Endothelial cell of umbilical vein (primary cell): ENCODE measurements at regions not wholly inside any gene's neighbourhood (a gene's known extent, or its start where the extent isn't known, plus 50 kb on each side); places are given as distances from the start of the nearest gene placed in this dataset.

Experiments used
- BruUV-seq: library from RNA; stranded (reverse); fragments of 400-500 nt; replicated peaks from 2 replicates; lab custom pipeline; 2021; lab: Mats Ljungman, UMichigan
- CTCF ChIA-PET: fragments of 300-600, 350-600 bp; sonication (Branson Sonifier 250); formaldehyde crosslinking; loops from one replicate; lab custom pipeline; 2021; ENCODE audit warnings: antibody characterized with exemption, inconsistent platforms; lab: Charles Lee
- POLR2A ChIA-PET: fragments of 300-600, 350-600 bp; sonication (Branson Sonifier 250); formaldehyde crosslinking; loops from one replicate; lab custom pipeline; 2021; ENCODE audit warnings: antibody characterized with exemption, inconsistent platforms; lab: Charles Lee
- DNase-seq: peaks from one replicate; pipeline ENCODE4 v3.0.0-alpha.2; 2011; ENCODE audit warnings: low read depth, low spot score
- FAIRE-seq: peaks from 2 replicates; lab custom pipeline; 2011; peaks lifted over from hg19 to GRCh38; lab: Jason Lieb, UNC
- H2AFZ ChIP-seq: 2 replicates; pipeline ENCODE4 v1.6.0; 2012; ENCODE audit warnings: low read depth, low read length, control low read depth, inconsistent platforms
- H3K27ac ChIP-seq: 2 replicates; pipeline ENCODE4 v1.5.1; 2011; ENCODE audit warnings: low read depth, mild to moderate bottlenecking, control low read depth, low read length, moderate library complexity; ENCODE audit not compliant: insufficient read depth
- H3K27me3 ChIP-seq, 2 experiments: 2 replicates each; pipeline versions ENCODE4 v1.6.0 to v1.6.1; 2011; ENCODE audit warnings: low read length in 2 of 2, mixed read lengths in 1 of 2; ENCODE audit not compliant: control insufficient read depth in 2 of 2, insufficient read depth in 2 of 2
- H3K36me3 ChIP-seq, 2 experiments: 2 replicates in 1 of 2; 3 replicates in 1 of 2; pipeline ENCODE4 v1.5.1; 2011; ENCODE audit warnings: low read length in 2 of 2, mild to moderate bottlenecking in 1 of 2, moderate library complexity in 1 of 2; ENCODE audit not compliant: control insufficient read depth in 2 of 2, insufficient read depth in 2 of 2; ENCODE audit errors: extremely low read depth in 1 of 2
- H3K4me1 ChIP-seq: 3 replicates; pipeline ENCODE4 v1.5.1; 2011; ENCODE audit warnings: mild to moderate bottlenecking, low read length; ENCODE audit not compliant: control insufficient read depth, insufficient read depth; ENCODE audit errors: extremely low read depth
- H3K4me2 ChIP-seq: 2 replicates; pipeline ENCODE4 v1.6.1; 2011; ENCODE audit warnings: low read length, control low read depth, mixed read lengths; ENCODE audit not compliant: insufficient read depth
- H3K4me3 ChIP-seq, 3 experiments: fragments of 200-600 bp in 1 of 3; sonication (generic), shearing (Covaris generic) in 1 of 3; replicated peaks in 1 of 3; 2 replicates each; pipeline ENCODE4 v1.5.1; 2011 to 2016; ENCODE audit warnings: control low read depth in 3 of 3, low read length in 3 of 3, mild to moderate bottlenecking in 2 of 3, inconsistent platforms in 1 of 3, low read depth in 1 of 3, moderate library complexity in 1 of 3; ENCODE audit not compliant: insufficient read depth in 1 of 3
- H3K79me2 ChIP-seq: 2 replicates; pipeline ENCODE4 v1.6.0; 2012; ENCODE audit warnings: low read length, inconsistent platforms; ENCODE audit not compliant: control insufficient read depth, insufficient read depth
- H3K9ac ChIP-seq: replicated peaks from 2 replicates; pipeline ENCODE3; 2011; ENCODE audit warnings: low read length, control low read depth; ENCODE audit not compliant: insufficient read depth; ENCODE audit errors: extremely low read depth
- H3K9me1 ChIP-seq: replicated peaks from 3 replicates; pipeline ENCODE4 v1.6.0; 2011; ENCODE audit warnings: mild to moderate bottlenecking, low read length; ENCODE audit not compliant: control insufficient read depth, insufficient read depth; ENCODE audit errors: extremely low read depth
- H3K9me3 ChIP-seq: replicated peaks from 2 replicates; pipeline ENCODE4 v1.5.1; 2012; ENCODE audit warnings: low read length, inconsistent platforms; ENCODE audit not compliant: control insufficient read depth, insufficient read depth
- H4K20me1 ChIP-seq: replicated peaks from 2 replicates; pipeline ENCODE3; 2011; ENCODE audit warnings: mild to moderate bottlenecking, low read length; ENCODE audit not compliant: control insufficient read depth, insufficient read depth; ENCODE audit errors: extremely low read depth
- EZH2 ChIP-seq: IDR thresholded peaks from 2 replicates; pipeline ENCODE4 v1.6.1; 2012; ENCODE audit warnings: borderline replicate concordance, low read depth, mild to moderate bottlenecking, moderate library complexity, low read length, inconsistent platforms; ENCODE audit not compliant: severe bottlenecking
- FOS ChIP-seq: IDR thresholded peaks from 2 replicates; pipeline ENCODE4 v1.6.1; 2011; ENCODE audit warnings: mild to moderate bottlenecking, low read length, moderate library complexity, borderline replicate concordance; ENCODE audit not compliant: insufficient read depth
- GATA2 ChIP-seq: IDR thresholded peaks from 2 replicates; pipeline ENCODE4 v1.7.0; 2011; ENCODE audit warnings: low read depth, mild to moderate bottlenecking, moderate library complexity, mixed read lengths, low read length; ENCODE audit not compliant: insufficient read length, insufficient read depth
- JUN ChIP-seq: IDR thresholded peaks from 2 replicates; pipeline ENCODE4 v1.6.1; 2011; ENCODE audit warnings: borderline replicate concordance, low read depth; ENCODE audit not compliant: insufficient read length, insufficient read depth
- MYC ChIP-seq: IDR thresholded peaks from one replicate; pipeline ENCODE4 v1.6.1; 2011; ENCODE audit warnings: mild to moderate bottlenecking, low read depth, low read length
- POLR2A ChIP-seq: IDR thresholded peaks from 2 replicates; pipeline ENCODE4 v1.6.1; 2012; ENCODE audit warnings: low read depth, mild to moderate bottlenecking, control low read depth, low read length
- POLR2AphosphoS5 ChIP-seq: IDR thresholded peaks from 2 replicates; pipeline ENCODE4 v1.6.1; 2012; ENCODE audit warnings: low read depth, mild to moderate bottlenecking, control low read depth, low read length, moderate library complexity; ENCODE audit not compliant: insufficient read depth
- dilution Hi-C: fragments of 300-500 bp; cut with MboI; formaldehyde crosslinking; loops from one replicate; pipeline ENCODE4 v1.15.0; 2019; ENCODE audit warnings: low sequenced_read_pairs; ENCODE audit not compliant: extremely low pct_ligation_motif_present
- intact Hi-C: fragments of 100-400 bp; cut with micrococcal nuclease; formaldehyde crosslinking; loops from one replicate; pipeline ENCODE4 v1.10.0; 2022
- TF ChIP-seq, protein P1 (sequence below): IDR thresholded peaks from 2 replicates; pipeline ENCODE4 v1.6.1; 2011; ENCODE audit not compliant: insufficient read depth, insufficient read length
- TF ChIP-seq, protein P2 (sequence below), 2 donors: IDR thresholded peaks; 1 replicate in 1 of 2; 2 replicates in 1 of 2; pipeline ENCODE4 v1.5.1; 2011; ENCODE audit warnings: low read length in 2 of 2, mild to moderate bottlenecking in 2 of 2, moderate library complexity in 2 of 2, control low read depth in 1 of 2, inconsistent platforms in 1 of 2, low read depth in 1 of 2; ENCODE audit not compliant: insufficient read depth in 1 of 2; ENCODE audit errors: extremely low read depth in 1 of 2

DNA sequence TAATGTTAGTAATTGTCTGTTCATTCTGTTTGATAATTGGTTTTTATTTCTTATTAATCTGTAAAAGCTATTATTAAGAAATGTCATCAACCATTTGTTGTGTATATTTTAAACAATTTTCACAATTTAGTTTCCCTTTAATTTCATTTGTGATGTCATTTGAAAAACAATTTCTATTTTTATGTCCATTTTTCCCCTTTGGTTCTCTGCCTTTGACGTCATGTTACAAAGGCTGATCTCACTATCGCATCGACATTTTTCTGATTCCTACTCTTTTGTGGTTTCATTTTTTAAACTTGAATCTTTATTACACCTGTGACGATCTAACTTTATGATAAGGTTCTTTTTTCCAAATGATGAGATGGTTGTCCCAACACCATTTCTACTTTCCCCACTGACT, 191.0 kb upstream of the ZNF507 start:
- H3K4me1 ChIP-seq: no peaks in the 10 kb centered on the region
- no peaks in the 10 kb centered on the region for H3K27me3 ChIP-seq
- intact Hi-C loops (no loop called here), dilution Hi-C loops (no loop called here)
- no peaks in the 10 kb centered on the region for H3K79me2 ChIP-seq
- H2AFZ ChIP-seq: no peak overlapping the region
- POLR2A ChIA-PET: no interaction called here
- no peak overlapping the region for H3K4me2 ChIP-seq
- CTCF ChIA-PET: no interaction called here
- TF ChIP-seq POLR2AphosphoS5: no peak
- TF ChIP-seq, protein P1, sequence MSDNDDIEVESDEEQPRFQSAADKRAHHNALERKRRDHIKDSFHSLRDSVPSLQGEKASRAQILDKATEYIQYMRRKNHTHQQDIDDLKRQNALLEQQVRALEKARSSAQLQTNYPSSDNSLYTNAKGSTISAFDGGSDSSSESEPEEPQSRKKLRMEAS: no peak
- TF ChIP-seq GATA2: no peak
- no peak for FAIRE-seq
- H3K9me1 ChIP-seq: no peaks in the 10 kb centered on the region
- no peak overlapping the region for H3K4me3 ChIP-seq
- no peaks in the 10 kb centered on the region for H3K36me3 ChIP-seq
- DNase-seq: no peak
- no peaks in the 10 kb centered on the region for H3K9me3 ChIP-seq
- H4K20me1 ChIP-seq: no peaks in the 10 kb centered on the region
- no peak overlapping the region for H3K27ac ChIP-seq
- no peak overlapping the region for H3K9ac ChIP-seq
- no TSS peak for BruUV-seq

DNA sequence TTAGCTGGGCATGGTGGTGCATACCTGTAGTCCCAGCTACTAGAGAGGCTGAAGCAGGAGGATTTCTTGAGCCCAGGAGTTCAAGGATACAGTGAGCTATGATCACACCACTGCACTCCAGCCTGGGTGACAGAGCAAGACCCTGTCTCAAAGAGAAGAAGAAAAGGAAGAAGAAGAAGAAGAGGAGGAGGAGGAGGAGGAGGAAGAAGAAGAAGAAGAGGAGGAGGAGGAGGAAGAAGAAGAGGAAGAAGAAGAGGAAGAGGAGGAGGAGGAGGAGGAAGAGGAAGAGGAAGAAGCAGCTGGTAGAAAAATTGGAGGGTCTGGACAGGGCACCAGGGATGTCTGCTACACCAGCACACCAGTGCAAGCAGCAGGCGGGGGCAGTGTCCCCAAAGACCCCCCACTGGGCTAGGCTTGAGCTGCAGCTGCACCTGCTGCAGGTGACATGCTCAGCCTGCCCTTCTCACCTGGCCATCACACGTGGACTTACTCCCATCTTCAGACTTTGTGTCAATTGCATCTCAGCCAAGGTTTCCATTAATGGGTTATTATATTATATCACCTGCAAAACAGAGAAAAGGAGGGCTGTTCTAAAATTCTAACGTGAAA, 180.9 kb upstream of the ZNF507 start:
- intact Hi-C loops: no loop called here
- CTCF ChIA-PET: no interaction called here

More for the DNA sequence above, 180.9 kb upstream of the ZNF507 start:
- H3K4me2 ChIP-seq: no peak overlapping the region
- H3K9ac ChIP-seq: no peak overlapping the region
- H3K9me3 ChIP-seq: no peaks in the 10 kb centered on the region
- no peaks in the 10 kb centered on the region for H3K9me1 ChIP-seq
- FAIRE-seq (no peak), DNase-seq (no peak)
- no peak overlapping the region for H2AFZ ChIP-seq
- no peak overlapping the region for H3K27ac ChIP-seq
- H3K4me3 ChIP-seq: no peak overlapping the region
- H4K20me1 ChIP-seq: no peaks in the 10 kb centered on the region
- TF ChIP-seq POLR2AphosphoS5 (no peak), MYC (no peak), POLR2A (no peak), JUN (no peak), GATA2 (no peak), FOS (no peak), EZH2 (no peak)
- TF ChIP-seq, protein P2, sequence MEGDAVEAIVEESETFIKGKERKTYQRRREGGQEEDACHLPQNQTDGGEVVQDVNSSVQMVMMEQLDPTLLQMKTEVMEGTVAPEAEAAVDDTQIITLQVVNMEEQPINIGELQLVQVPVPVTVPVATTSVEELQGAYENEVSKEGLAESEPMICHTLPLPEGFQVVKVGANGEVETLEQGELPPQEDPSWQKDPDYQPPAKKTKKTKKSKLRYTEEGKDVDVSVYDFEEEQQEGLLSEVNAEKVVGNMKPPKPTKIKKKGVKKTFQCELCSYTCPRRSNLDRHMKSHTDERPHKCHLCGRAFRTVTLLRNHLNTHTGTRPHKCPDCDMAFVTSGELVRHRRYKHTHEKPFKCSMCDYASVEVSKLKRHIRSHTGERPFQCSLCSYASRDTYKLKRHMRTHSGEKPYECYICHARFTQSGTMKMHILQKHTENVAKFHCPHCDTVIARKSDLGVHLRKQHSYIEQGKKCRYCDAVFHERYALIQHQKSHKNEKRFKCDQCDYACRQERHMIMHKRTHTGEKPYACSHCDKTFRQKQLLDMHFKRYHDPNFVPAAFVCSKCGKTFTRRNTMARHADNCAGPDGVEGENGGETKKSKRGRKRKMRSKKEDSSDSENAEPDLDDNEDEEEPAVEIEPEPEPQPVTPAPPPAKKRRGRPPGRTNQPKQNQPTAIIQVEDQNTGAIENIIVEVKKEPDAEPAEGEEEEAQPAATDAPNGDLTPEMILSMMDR (IDR thresholded peaks at IDR 0.05; ENCODE audit: extremely low read depth in 1 of 2, insufficient read depth in 1 of 2, low read depth in 1 of 2, low read length in 2 of 2): no peak
- TF ChIP-seq, protein P1: no peak
- dilution Hi-C loops: no loop called here
- BruUV-seq: no TSS peak
- POLR2A ChIA-PET: no interaction called here
- H3K4me1 ChIP-seq: no peaks in the 10 kb centered on the region
- no peaks in the 10 kb centered on the region for H3K79me2 ChIP-seq
- no peaks in the 10 kb centered on the region for H3K36me3 ChIP-seq
- H3K27me3 ChIP-seq: no peaks in the 10 kb centered on the region
